ENCODE measurements at regions not wholly inside any gene's neighbourhood (a gene's known extent, or its start where the extent isn't known, plus 50 kb on each side); places are given as distances from the start of the nearest gene placed in this dataset.

DNA sequence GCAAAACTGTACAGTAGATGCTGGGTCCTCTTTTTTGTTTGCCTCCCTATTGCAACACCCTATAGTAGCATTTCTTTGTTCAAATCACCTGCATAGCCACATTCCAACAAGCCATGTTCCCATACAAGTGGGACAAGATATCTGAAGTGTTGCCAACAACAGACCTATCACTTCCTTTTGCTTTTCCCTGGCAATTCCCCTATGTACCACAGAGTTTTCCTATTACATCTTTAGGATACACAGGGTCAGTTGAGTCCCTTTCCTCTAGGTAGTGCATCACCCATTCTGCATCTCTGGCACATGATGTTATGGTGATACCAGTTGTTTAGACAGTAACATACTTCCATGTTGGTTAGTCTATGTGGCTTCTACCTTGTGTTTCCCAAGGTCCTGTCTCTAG is 125.1 kb upstream of the FBXL7 start:
- ATAC-seq: no peak
- no peaks in the 10 kb centered on the region for H3K4me1 ChIP-seq
- intact Hi-C loops (cut with DNase I): no loop called here
- no peak for DNase-seq
- H3K27me3 ChIP-seq (ENCODE audit: insufficient read depth in 3 of 3, low read length in 2 of 3): no peaks in the 10 kb centered on the region
- TF ChIP-seq, protein P1, sequence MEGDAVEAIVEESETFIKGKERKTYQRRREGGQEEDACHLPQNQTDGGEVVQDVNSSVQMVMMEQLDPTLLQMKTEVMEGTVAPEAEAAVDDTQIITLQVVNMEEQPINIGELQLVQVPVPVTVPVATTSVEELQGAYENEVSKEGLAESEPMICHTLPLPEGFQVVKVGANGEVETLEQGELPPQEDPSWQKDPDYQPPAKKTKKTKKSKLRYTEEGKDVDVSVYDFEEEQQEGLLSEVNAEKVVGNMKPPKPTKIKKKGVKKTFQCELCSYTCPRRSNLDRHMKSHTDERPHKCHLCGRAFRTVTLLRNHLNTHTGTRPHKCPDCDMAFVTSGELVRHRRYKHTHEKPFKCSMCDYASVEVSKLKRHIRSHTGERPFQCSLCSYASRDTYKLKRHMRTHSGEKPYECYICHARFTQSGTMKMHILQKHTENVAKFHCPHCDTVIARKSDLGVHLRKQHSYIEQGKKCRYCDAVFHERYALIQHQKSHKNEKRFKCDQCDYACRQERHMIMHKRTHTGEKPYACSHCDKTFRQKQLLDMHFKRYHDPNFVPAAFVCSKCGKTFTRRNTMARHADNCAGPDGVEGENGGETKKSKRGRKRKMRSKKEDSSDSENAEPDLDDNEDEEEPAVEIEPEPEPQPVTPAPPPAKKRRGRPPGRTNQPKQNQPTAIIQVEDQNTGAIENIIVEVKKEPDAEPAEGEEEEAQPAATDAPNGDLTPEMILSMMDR (IDR thresholded peaks at IDR 0.05): no peak
- H3K36me3 ChIP-seq (ENCODE audit: insufficient read depth in 1 of 2, low read depth in 1 of 2): no peaks in the 10 kb centered on the region
- no peaks in the 10 kb centered on the region for H3K9me3 ChIP-seq
- no peak overlapping the region for H3K27ac ChIP-seq
- no peak overlapping the region for H3K4me3 ChIP-seq

DNA sequence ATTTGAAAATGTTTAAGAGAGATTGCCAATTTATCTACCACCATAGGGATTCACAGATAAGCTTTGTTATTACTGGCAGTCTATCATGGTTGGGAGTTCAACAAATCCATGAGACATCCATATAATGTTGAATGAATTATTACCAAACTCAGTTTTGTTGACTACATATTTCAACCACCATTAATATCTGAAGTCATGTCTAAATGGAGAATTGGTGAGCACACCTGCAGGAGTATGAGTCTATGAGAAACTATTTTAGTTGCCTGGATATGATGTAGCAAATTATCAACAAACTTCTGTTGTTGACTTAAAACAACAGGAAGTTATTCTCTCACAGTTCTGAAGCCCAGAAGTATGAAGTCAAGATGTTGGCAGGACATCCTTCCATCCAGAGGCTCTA is 126.8 kb upstream of the FBXL7 start:
- DNase-seq (no peak), ATAC-seq (no peak)
- Histone ChIP-seq H3K36me3 (ENCODE audit: insufficient read depth in 1 of 2, low read depth in 1 of 2) (no peaks in the 10 kb centered on the region), H3K4me3 (no peak overlapping the region), H3K27ac (no peak overlapping the region), H3K4me1 (no peaks in the 10 kb centered on the region), H3K9me3 (no peaks in the 10 kb centered on the region), H3K27me3 (ENCODE audit: insufficient read depth in 3 of 3, low read length in 2 of 3) (no peaks in the 10 kb centered on the region)
- TF ChIP-seq, protein P1 (IDR thresholded peaks at IDR 0.05): no peak
- intact Hi-C loops (cut with DNase I): no loop called here

DNA sequence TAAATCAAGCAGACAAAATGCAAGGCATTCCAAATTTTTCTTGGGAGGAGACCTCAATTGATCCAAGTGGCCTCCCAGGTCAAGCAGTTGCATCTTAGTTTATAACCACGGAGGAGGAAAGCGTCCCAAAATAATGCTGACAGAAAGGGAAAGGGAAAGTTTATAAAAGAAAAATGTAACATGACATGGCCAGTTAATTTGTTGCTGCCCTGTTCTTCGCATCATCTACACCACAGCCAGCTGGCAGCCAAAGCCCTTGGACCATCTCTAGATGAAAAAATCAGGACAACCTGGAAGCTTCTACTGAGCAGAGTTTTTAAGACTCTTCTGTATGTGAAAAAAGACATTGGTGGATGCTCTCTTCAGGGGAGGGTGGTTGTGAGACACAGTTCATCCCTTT is 128.8 kb upstream of the FBXL7 start:
- Histone ChIP-seq H3K4me1 (no peaks in the 10 kb centered on the region), H3K4me3 (no peak overlapping the region), H3K27ac (no peak overlapping the region), H3K9me3 (no peaks in the 10 kb centered on the region), H3K27me3 (ENCODE audit: insufficient read depth in 3 of 3, low read length in 2 of 3) (no peaks in the 10 kb centered on the region), H3K36me3 (ENCODE audit: insufficient read depth in 1 of 2, low read depth in 1 of 2) (no peaks in the 10 kb centered on the region)
- no peak for ATAC-seq
- intact Hi-C loops (cut with DNase I): no loop called here
- DNase-seq: no peak
- TF ChIP-seq, protein P1 (IDR thresholded peaks at IDR 0.05): no peak
- 34 to 41% (median 36%) methylated on average over 3 of the region's 3 CpGs for WGBS, 3 donors

DNA sequence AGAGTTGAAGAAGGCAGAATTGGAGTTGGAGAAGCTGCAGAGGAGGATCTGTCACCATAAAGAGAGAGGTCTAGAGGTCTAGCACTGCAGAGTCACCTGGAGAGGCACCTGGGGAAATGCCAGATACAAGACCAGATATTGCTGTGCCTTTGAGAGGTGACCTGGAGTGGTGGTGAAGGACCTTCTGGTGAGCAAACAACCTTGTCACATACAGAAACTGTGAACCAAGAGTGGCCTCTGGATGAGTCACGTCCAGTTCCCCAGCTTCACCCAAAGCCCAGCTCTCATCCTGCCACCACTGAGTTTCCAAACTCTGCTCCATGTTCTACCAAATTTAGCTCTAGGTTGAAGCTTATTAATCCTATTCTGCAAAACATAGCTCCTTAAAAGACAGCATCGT is 131.1 kb upstream of the FBXL7 start:
- no peaks in the 10 kb centered on the region for H3K27me3 ChIP-seq (ENCODE audit: insufficient read depth in 3 of 3, low read length in 2 of 3)
- intact Hi-C loops (cut with DNase I): no loop called here
- no peaks in the 10 kb centered on the region for H3K4me1 ChIP-seq
- WGBS, 3 donors: 88 to 91% (median 89%) methylated on average over 2 of the region's 2 CpGs
- H3K9me3 ChIP-seq: no peaks in the 10 kb centered on the region
- TF ChIP-seq, protein P1 (IDR thresholded peaks at IDR 0.05): no peak
- DNase-seq (no peak), ATAC-seq (no peak)
- H3K36me3 ChIP-seq (ENCODE audit: insufficient read depth in 1 of 2, low read depth in 1 of 2): no peaks in the 10 kb centered on the region
- H3K27ac ChIP-seq: no peak overlapping the region
- H3K4me3 ChIP-seq: no peak overlapping the region

DNA sequence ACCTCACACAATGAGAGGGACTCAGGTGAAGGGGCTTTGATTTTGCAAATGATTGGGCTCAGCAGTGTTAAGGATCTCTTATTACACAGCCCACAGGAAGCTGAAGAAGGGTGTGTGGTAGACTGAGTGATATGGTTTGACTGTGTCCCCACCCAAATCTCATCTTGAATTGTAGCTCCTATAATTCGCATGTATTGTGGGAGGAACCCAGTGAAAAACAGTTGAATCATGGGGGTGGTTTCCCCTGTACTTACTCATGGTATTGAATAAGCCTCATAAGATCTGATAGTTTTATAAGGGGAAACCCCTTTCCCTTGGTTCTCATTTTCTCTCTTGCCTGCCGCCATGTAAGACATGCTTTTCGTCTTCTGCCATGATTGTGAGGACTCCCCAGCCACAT is 132.5 kb upstream of the FBXL7 start:
- Histone ChIP-seq H3K27me3 (ENCODE audit: insufficient read depth in 3 of 3, low read length in 2 of 3) (no peaks in the 10 kb centered on the region), H3K4me1 (no peaks in the 10 kb centered on the region), H3K27ac (no peak overlapping the region), H3K9me3 (no peaks in the 10 kb centered on the region), H3K36me3 (ENCODE audit: insufficient read depth in 1 of 2, low read depth in 1 of 2) (no peaks in the 10 kb centered on the region), H3K4me3 (no peak overlapping the region)
- intact Hi-C loops (cut with DNase I): no loop called here
- WGBS, 3 donors: 93 to 98% (median 94%) methylated on average over 3 of the region's 3 CpGs
- ATAC-seq (no peak), DNase-seq (no peak)
- TF ChIP-seq, protein P1 (IDR thresholded peaks at IDR 0.05): no peak
